ENCODE measurements at regions not wholly inside any gene's neighbourhood (a gene's known extent, or its start where the extent isn't known, plus 50 kb on each side); places are given as distances from the start of the nearest gene placed in this dataset.

DNA sequence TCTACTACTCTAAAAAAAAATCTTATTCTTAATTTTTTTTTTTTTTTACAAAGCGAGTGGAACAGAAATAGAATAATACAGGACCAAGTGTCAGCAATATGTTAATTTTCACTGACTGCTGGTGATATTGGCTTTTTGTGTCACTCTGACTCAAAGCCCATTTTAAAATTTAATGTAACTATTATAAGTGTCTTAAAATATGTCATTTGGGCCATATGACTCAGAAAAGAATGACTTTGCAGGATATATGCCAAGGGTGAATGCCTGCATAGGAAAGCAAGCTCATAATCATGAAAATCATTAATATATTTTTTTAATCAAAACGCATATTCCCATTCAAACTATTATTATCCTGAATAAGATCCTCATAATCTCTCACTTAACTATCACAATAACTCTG lies 149.2 kb downstream of the GNAT3 start:
- TF ChIP-seq, protein P1, sequence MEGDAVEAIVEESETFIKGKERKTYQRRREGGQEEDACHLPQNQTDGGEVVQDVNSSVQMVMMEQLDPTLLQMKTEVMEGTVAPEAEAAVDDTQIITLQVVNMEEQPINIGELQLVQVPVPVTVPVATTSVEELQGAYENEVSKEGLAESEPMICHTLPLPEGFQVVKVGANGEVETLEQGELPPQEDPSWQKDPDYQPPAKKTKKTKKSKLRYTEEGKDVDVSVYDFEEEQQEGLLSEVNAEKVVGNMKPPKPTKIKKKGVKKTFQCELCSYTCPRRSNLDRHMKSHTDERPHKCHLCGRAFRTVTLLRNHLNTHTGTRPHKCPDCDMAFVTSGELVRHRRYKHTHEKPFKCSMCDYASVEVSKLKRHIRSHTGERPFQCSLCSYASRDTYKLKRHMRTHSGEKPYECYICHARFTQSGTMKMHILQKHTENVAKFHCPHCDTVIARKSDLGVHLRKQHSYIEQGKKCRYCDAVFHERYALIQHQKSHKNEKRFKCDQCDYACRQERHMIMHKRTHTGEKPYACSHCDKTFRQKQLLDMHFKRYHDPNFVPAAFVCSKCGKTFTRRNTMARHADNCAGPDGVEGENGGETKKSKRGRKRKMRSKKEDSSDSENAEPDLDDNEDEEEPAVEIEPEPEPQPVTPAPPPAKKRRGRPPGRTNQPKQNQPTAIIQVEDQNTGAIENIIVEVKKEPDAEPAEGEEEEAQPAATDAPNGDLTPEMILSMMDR (IDR thresholded peaks at IDR 0.05): no peak
- no peak for TF ChIP-seq POLR2A (IDR thresholded peaks at IDR 0.05)
